HepG2 (cell line): ENCODE measurements at regions not wholly inside any gene's neighbourhood (a gene's known extent, or its start where the extent isn't known, plus 50 kb on each side); places are given as distances from the start of the nearest gene placed in this dataset.

ENCODE experiments used
- ATAC-seq: fragments of 200-7000 bp; cut with Tn5 transposase; 3 replicates; pipeline ENCODE4 v1.9.1; 2020; ENCODE audit warnings: mild to moderate bottlenecking, moderate library complexity
- BruUV-seq: library from RNA; stranded (reverse); fragments of 400-500 nt; replicated peaks from 2 replicates; lab custom pipeline; 2021; lab: Mats Ljungman, UMichigan
- CTCF ChIA-PET: fragments of 300-600 bp; formaldehyde crosslinking; extraction: SDS; loops from one replicate; lab custom pipeline; 2021; ENCODE audit warnings: low total read pairs, inconsistent platforms, low intra/inter-chr PET ratio; lab: Yijun Ruan, JAX
- POLR2A ChIA-PET: fragments of 350-600 bp; sonication (Branson Sonifier 250); formaldehyde crosslinking; loops from one replicate; lab custom pipeline; 2020; ENCODE audit warnings: antibody characterized with exemption, inconsistent platforms; lab: Yijun Ruan, JAX
- DNase-seq: peaks from one replicate; pipeline ENCODE4 v3.0.0-alpha.2; 2015; ENCODE audit warnings: low spot score
- FAIRE-seq: peaks from 3 replicates; lab custom pipeline; 2011; peaks lifted over from hg19 to GRCh38; lab: Jason Lieb, UNC
- H2AFZ ChIP-seq: one replicate; pipeline ENCODE4 v1.6.1; 2011; ENCODE audit warnings: low read length, inconsistent platforms
- H3K27ac ChIP-seq: fragments of 300-600 bp; 3 replicates; pipeline ENCODE4 v1.8.0; 2011; ENCODE audit warnings: mixed run types, mild to moderate bottlenecking, mixed read lengths, low read length, inconsistent platforms; ENCODE audit not compliant: insufficient read depth; ENCODE audit errors: extremely low read length
- H3K27me3 ChIP-seq, 2 experiments: fragments of 200-600 bp in 1 of 2; 2 replicates in 1 of 2; 3 replicates in 1 of 2; pipeline versions ENCODE4 v1.6.0 to v1.8.0; 2011; ENCODE audit warnings: low read length in 2 of 2, mild to moderate bottlenecking in 2 of 2, moderate library complexity in 2 of 2, inconsistent platforms in 1 of 2; ENCODE audit not compliant: insufficient read depth in 2 of 2, control insufficient read depth in 1 of 2
- H3K36me3 ChIP-seq, 2 experiments: fragments of 200-600 bp in 1 of 2; replicated peaks in 1 of 2; 2 replicates in 1 of 2; 3 replicates in 1 of 2; pipeline versions ENCODE4 v1.5.1 to v1.8.0; 2011; ENCODE audit warnings: low read length in 2 of 2, inconsistent platforms in 1 of 2; ENCODE audit not compliant: insufficient read depth in 2 of 2, control insufficient read depth in 1 of 2
- H3K4me1 ChIP-seq: 2 replicates; pipeline ENCODE4 v1.5.1; 2012; ENCODE audit warnings: low read length, inconsistent platforms; ENCODE audit not compliant: insufficient read depth
- H3K4me2 ChIP-seq: 2 replicates; pipeline ENCODE4 v1.6.0; 2011; ENCODE audit warnings: low read depth, low read length, inconsistent platforms
- H3K4me3 ChIP-seq, 3 experiments: fragments of 200-600 bp in 1 of 3; sonication (generic), shearing (Covaris generic) in 1 of 3; replicated peaks in 1 of 3; 2 replicates each; pipeline ENCODE4 v1.5.1; 2011 to 2016; ENCODE audit warnings: low read length in 3 of 3, inconsistent platforms in 2 of 3, low read depth in 2 of 3, mild to moderate bottlenecking in 2 of 3, control low read depth in 1 of 3, mixed read lengths in 1 of 3; ENCODE audit not compliant: insufficient read depth in 1 of 3
- H3K79me2 ChIP-seq: one replicate; pipeline ENCODE4 v1.6.1; 2011; ENCODE audit warnings: low read length, inconsistent platforms; ENCODE audit not compliant: insufficient read depth
- H3K9ac ChIP-seq: 2 replicates; pipeline ENCODE4 v1.6.0; 2011; ENCODE audit warnings: mild to moderate bottlenecking, low read depth, low read length, inconsistent platforms; ENCODE audit not compliant: insufficient read depth
- H3K9me3 ChIP-seq: 2 replicates; pipeline ENCODE4 v1.5.1; 2012; ENCODE audit warnings: mild to moderate bottlenecking, low read length
- H4K20me1 ChIP-seq: 2 replicates; pipeline ENCODE4 v1.6.0; 2011; ENCODE audit warnings: inconsistent platforms, mild to moderate bottlenecking, low read length, moderate library complexity; ENCODE audit not compliant: insufficient read depth
- ARID4A ChIP-seq: sonication (generic); formaldehyde crosslinking; IDR thresholded peaks from 2 replicates; pipeline ENCODE4 v1.5.0; 2020; ENCODE audit warnings: mild to moderate bottlenecking, missing genetic modification reagents, borderline replicate concordance
- CBFB ChIP-seq: sonication (generic); formaldehyde crosslinking; IDR thresholded peaks from 2 replicates; pipeline ENCODE4 v1.4.0; 2020; ENCODE audit warnings: missing genetic modification reagents
- CHD2 ChIP-seq: IDR thresholded peaks from 2 replicates; pipeline ENCODE4 v1.6.1; 2011; ENCODE audit warnings: low read depth, low read length, improper control_type of control experiment
- GMEB2 ChIP-seq: IDR thresholded peaks from 2 replicates; pipeline ENCODE4 v1.6.1; 2016; ENCODE audit warnings: missing biosample characterization, missing genetic modification reagents, low read depth
- HCFC1 ChIP-seq: fragments of 150-350 bp; IDR thresholded peaks from 2 replicates; pipeline ENCODE4 v1.6.1; 2014; ENCODE audit warnings: low read depth, low read length
- HNRNPH1 ChIP-seq: fragments of 200-400 bp; formaldehyde crosslinking; optimal IDR thresholded peaks from 2 replicates; pipeline ENCODE3; 2017; ENCODE audit warnings: mild to moderate bottlenecking, low read depth, low read length
- JUNB ChIP-seq: sonication (generic); formaldehyde crosslinking; IDR thresholded peaks from 2 replicates; pipeline ENCODE4 v1.8.0; 2022; ENCODE audit warnings: missing genetic modification reagents, mild to moderate bottlenecking, borderline replicate concordance
- KDM3A ChIP-seq: IDR thresholded peaks from 2 replicates; pipeline ENCODE4 v1.6.1; 2018; ENCODE audit warnings: low read depth, missing compliant biosample characterization
- KMT2A ChIP-seq: sonication (generic); formaldehyde crosslinking; IDR thresholded peaks from 2 replicates; pipeline ENCODE4 v1.4.0; 2020; ENCODE audit warnings: missing genetic modification reagents
- RELA ChIP-seq: sonication (generic); formaldehyde crosslinking; IDR thresholded peaks from 2 replicates; pipeline ENCODE4 v1.4.0; 2020; ENCODE audit warnings: missing genetic modification reagents
- ZBTB14 ChIP-seq: sonication (generic); formaldehyde crosslinking; IDR thresholded peaks from 2 replicates; pipeline ENCODE4 v1.4.0; 2020; ENCODE audit warnings: missing genetic modification reagents
- ZFAT ChIP-seq: sonication (generic); formaldehyde crosslinking; conservative IDR thresholded peaks from 2 replicates; pipeline ENCODE4 v1.8.1; 2023; ENCODE audit warnings: missing genetic modification reagents, inconsistent platforms
- ZNF264 ChIP-seq: sonication (generic); formaldehyde crosslinking; IDR thresholded peaks from 2 replicates; pipeline ENCODE4 v1.4.0; 2020; ENCODE audit warnings: missing genetic modification reagents
- ZNF451 ChIP-seq: sonication (generic); formaldehyde crosslinking; IDR thresholded peaks from 2 replicates; pipeline ENCODE4 v1.5.0; 2020; ENCODE audit warnings: mild to moderate bottlenecking, missing genetic modification reagents
- ZNF674 ChIP-seq: sonication (generic); formaldehyde crosslinking; IDR thresholded peaks from 2 replicates; pipeline ENCODE4 v1.5.0; 2020; ENCODE audit warnings: low read depth, mild to moderate bottlenecking, missing genetic modification reagents
- ZNF749 ChIP-seq: sonication (generic); formaldehyde crosslinking; IDR thresholded peaks from 2 replicates; pipeline ENCODE4 v1.8.0; 2022; ENCODE audit warnings: mild to moderate bottlenecking, missing genetic modification reagents, moderate library complexity, borderline replicate concordance
- WGBS: methylation state at CpG from one replicate; pipeline ENCODE4 v1.1.6; 2017; ENCODE audit warnings: low lambda C conversion rate; 5-methylcytosine and 5-hydroxymethylcytosine counted together
- in situ Hi-C: cut with HindIII; loops from 2 replicates; pipeline ENCODE4 v1.10.0; 2017; ENCODE audit warnings: low pct_unique_long_range_greater_than_20kb; ENCODE audit not compliant: extremely low pct_ligation_motif_present
- intact Hi-C: fragments of 100-400 bp; cut with micrococcal nuclease; formaldehyde crosslinking; loops from one replicate; pipeline ENCODE4 v1.10.0; 2022; ENCODE audit not compliant: unreplicated experiment

- H3K9ac ChIP-seq: no peak overlapping the region
- no TSS peak for BruUV-seq
- FAIRE-seq: no peak
- H2AFZ ChIP-seq: no peak overlapping the region
- no peaks in the 10 kb centered on the region for H3K36me3 ChIP-seq
- H3K27ac ChIP-seq: no peak overlapping the region
- H3K9me3 ChIP-seq: no peaks in the 10 kb centered on the region
- TF ChIP-seq ZBTB14 (CRISPR knock-in tag) (no peak), ARID4A (CRISPR knock-in tag) (no peak), CHD2 (no peak), ZNF264 (CRISPR knock-in tag) (no peak), ZFAT (CRISPR knock-in tag) (no peak), JUNB (CRISPR knock-in tag) (no peak), ZNF674 (no peak), ZNF749 (CRISPR knock-in tag) (no peak), HCFC1 (no peak), KDM3A (CRISPR knock-in tag) (no peak), HNRNPH1 (no peak), GMEB2 (CRISPR knock-in tag) (no peak), CBFB (CRISPR knock-in tag) (no peak), KMT2A (CRISPR knock-in tag) (no peak), RELA (CRISPR knock-in tag) (no peak), ZNF451 (no peak)
- in situ Hi-C loops: no loop called here
- intact Hi-C loops: no loop called here
- ATAC-seq: peak; percentile 54
- POLR2A ChIA-PET: no interaction called here
- H3K4me2 ChIP-seq: no peak overlapping the region
- DNase-seq: peak; percentile 1
- no peaks in the 10 kb centered on the region for H3K27me3 ChIP-seq
- CTCF ChIA-PET: no interaction called here
- H3K79me2 ChIP-seq: no peaks in the 10 kb centered on the region
- no peaks in the 10 kb centered on the region for H4K20me1 ChIP-seq
- 18% methylated on average over 10 of the region's 11 CpGs for WGBS
- H3K4me1 ChIP-seq: no peaks in the 10 kb centered on the region
- no peak overlapping the region for H3K4me3 ChIP-seq
Measured at GRCh38 chrY:12253756-12254155, 447.3 kb upstream of the USP9Y start.
